Stimulated activated CD8-positive, alpha-beta memory T cell treated with anti-CD3 and anti-CD28 coated beads, Interleukin-15, amount 100 ng/mL, for 48 hours (primary cell): ENCODE measurements at regions not wholly inside any gene's neighbourhood (a gene's known extent, or its start where the extent isn't known, plus 50 kb on each side); places are given as distances from the start of the nearest gene placed in this dataset.

Source experiments
- DNase-seq, 2 donors: peaks; one replicate each; pipeline ENCODE4 v3.0.0-alpha.2; 2020; ENCODE audit warnings: low read depth in 2 of 2

DNA sequence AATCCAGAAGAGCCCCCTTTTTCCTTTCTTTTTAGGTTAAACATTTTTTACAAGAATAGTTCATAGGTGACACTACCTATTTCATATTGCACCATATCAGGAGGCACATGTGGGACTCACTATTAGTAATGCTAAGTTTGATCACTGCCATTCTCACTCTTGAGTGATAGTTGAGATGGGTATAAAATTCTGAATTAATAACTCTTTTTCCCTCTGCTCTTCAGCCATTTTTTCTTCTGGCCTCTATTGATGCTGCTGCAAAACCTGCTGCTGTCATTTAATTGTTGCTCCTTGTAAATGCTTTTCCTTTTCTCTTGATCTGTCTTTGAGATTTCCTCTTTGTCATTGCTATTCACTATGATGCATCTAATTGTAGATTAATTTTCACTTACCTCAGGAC, 482.0 kb downstream of the MID1IP1 start:
- DNase-seq, result no peak

DNA sequence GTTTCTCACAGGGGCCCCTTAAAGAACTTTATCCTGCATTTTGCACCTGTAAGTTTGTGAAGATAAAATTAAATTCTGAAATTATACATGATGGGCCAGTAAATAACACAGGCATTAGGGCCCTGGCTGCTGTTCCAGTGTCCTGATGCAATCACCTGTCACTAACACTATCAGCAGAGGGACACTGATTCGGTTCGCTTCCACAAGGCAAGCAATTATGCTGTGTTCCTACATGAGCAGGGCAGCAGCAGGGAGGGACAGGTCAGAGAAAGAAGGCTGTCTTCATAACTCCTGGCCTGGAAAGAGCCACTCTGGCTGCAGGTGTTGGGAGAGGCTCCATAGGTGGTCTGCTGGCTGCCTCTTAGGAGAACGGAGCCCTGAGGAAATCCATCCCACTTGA, 487.3 kb downstream of the MID1IP1 start:
- DNase-seq, result no peak

DNA sequence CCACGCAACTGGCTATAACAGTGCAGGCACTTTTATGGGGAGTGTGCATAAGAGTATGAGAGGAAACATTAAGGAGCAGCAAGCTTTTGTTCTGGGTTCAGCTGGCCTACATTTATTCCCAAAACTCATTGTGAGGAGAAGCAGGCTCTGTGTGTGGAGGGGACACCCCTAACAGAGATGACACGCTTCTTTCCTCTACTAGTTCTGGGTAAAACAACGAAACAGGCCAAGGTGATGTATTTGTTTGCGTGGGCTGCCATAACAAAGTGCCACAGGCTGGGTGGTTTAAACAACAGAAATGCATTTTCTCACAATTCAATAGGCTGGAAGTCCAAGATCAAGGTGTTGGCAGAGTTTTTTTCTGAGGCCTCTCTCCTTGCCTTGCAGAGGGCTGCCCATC, 488.6 kb downstream of the MID1IP1 start:
- DNase-seq, result no peak

DNA sequence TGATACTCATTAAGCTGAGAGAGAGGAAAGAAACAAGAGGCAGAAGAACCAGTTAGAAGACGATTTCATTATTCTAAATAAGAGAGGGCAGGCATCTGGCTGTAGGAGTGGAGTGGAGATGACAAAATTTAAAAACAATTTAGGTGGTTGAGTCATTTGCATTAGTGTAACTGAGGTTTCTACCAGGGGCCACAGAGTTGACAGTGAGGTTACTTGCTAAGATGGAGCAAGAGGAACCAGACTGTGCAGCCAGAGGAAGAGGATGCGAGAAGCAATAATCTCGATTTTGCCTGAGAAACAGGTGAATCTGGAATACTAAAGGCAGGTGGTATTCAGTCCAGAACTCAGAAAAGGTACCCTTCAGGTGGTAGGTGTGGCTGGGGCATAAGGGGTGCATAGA, 491.9 kb downstream of the MID1IP1 start:
- no peak for DNase-seq

DNA sequence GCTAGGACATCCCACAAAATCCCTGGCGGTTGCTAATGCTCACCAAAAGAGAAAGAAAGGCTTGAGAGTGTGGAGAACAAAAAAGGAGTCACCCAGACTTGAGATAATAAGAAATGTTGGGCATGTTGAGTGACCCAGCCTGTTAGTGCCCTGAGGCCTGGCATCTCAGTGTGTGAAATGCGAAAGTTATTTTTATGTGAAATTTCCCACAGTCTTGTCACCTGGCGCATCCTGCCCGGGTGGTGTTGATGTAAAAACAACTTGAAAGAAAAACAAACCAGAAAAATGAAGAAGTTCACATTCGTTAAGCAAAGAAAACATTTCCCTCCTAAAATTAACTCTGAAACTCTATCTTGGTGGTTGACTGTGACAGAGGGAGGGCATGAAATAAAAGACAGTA, 495.2 kb downstream of the MID1IP1 start:
- DNase-seq, result no peak

DNA sequence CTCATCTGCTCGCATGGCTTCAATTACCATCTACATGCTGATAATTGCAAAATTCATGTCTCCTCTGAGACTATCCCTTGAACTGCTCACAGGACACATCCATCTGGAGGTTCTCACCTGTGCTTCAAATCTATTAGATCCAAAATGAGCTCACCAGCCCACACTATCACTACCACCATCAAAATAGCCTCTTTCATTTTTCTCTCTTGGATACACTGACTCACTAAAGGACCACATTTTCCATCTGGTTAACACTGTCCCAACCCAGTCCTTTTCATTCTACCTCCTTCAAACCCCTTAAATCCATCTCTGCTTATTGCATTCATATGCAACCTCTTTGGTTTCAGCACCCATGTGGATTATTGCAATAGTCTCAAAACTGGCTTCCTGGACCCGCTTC, 497.6 kb downstream of the MID1IP1 start:
- no peak for DNase-seq

DNA sequence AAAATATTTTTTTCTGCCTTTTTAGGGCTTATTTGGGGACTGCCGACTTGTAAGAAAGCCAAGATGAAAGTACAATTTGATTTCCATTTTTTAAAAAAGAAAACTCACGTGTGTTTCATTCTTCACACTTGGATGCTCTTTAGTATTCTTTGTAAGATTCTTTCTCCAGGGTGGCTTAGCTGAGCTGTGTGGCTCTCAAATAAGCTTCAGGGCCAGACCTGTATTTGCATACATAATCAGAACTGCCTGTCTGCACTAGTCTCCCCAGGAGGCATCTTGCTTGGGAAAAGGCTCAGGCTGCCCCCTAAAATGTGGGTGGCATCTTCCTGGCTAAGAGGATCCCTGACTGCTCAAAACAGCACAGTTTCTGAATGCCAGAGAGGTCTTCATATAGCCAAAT, 498.4 kb downstream of the MID1IP1 start:
- no peak for DNase-seq

DNA sequence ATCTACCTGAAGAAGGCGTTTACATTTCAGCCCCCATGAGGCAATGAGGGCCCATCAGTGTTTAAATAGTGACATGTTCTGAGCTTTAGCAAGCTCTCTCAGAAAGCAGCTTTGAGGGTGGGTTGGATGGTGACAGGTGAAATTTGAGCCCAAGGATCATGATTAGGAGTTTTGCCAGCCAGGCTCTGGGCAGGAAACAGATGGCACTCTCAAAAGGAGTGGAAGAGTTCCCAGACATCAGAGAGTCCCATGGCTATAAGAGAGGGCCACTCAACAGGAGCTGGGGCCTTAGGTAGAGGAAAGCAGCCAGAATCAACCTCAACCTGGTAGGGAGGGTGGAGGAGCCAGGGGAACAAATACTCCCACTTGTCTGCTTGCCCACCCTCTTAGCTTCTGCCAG, 499.8 kb downstream of the MID1IP1 start:
- DNase-seq, result no peak

DNA sequence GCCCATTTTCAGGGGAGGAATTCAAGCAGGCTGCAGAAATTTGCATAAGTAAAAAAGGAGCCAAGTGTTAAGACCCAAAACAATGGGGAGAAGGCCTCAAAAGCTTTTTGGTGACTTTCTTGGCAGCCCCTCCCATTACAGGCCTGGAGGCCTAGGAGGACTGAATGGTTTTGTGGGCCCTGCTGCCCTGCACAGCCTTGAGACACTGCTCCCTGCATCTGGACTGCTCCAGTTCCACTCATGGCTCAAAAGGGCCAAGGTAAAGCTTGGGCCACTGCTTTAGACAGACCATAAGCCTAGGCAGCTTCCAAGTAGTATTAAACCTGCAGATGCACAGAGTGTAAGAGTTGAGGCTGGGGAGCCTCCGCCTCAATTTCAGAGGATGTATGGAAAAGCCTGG, 501.6 kb downstream of the MID1IP1 start:
- no peak for DNase-seq

DNA sequence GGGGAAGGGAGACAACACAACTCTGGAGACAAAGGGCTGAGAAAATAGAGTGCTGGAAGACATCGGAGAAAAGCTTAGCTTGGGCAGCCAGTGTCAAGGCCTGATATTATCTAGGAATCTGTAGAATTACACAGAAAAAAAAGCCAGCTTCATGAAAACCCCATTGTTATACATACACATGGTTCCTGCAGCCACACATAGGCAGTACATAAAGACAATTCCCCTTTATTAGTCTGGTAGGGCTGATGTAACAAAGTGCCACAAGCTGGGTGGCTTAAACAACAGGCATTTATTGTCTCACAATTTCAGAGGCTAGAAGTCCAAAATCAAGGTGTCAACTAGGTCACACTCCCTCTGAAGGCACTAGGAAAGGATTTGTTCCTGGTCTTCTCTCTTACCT, 503.5 kb downstream of the MID1IP1 start:
- DNase-seq, result no peak

DNA sequence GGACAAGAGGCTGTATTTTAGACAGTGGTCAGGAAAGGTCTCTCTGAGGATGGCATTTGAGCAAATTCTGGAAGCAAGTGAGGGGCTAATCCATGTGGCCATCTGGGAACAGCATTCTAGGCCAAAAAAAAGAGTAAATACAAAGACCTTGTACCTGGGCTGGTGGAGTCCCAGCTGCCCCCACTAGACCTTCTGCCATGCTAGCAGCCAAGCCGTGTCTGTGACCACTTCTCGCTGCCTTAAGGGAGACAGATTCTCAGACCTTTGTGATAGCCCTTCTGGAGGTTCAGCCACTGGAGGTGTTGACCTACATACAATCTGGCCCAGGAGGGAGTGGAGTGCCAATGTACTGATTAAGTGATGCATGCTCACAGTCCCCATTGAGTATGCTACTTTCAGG, 506.2 kb downstream of the MID1IP1 start:
- DNase-seq, result no peak

DNA sequence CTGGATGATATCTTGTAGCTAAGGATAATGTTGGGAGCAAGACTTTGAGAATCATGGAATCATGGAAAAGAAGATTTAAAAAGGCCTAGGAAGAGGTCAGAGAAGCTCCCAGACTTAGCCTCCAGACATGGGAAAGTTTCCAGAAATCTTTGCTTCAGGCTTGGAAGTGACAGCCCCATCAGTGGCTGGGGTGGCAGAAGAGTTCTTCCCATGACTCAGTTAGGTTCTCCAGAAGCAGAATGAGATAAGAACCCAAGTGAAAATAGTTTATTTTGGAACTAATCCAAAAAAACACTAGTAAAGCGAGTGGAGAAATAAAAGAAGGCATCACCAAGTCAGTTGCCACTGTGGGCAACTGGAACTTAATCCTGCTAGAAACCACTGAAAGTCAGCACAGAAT, 506.9 kb downstream of the MID1IP1 start:
- no peak for DNase-seq

DNA sequence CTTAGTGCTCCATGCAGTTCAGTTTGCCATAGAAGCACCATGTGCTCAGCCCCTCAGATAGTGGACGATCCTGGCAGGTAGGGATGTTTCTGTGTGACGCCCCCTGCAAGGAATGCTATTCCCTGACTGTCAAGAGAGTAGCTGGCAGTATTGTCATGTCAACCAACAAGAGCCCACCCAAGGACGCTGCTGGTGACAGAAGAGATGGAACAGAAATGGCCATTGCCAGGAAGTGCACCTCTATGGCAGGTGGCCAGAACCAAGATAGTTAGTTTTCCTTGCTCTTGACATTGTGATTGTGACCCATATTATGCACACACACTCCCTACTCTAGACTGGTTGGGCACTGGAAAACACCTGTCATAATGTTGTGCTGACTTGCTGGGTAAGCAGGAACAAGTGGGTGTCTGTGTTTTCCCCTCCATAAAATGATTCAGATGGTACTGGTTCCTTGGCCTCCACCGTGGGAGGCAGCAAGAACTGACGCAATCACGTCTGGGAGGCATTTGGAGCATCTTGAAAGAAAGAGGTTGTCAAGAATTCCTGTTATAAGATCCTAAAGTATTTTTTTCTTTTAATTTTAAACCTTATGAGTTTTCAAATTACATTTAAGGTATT, 507.9 kb downstream of the MID1IP1 start:
- DNase-seq, result peak; percentile 25 to 38

DNA sequence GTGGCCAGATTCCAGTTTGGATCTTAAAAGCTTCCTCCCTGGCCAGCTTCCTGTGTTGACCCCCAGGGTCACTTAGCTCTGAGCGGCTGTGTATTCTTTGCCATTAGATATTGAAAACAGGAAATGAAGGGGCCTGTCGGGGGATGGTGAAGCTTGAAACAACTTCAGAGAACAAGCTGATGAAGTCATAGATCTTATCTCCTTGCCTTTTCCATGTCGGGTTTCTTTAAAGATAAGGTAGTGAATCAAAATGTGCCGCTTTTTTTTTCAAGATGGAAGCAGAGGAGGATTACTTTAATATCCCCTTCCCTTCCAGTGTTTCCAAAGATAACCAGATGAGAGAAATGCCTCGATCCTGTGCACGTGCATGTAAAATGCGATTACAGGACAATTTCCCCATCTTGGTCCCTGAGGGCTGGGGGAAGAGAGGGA, 508.5 kb downstream of the MID1IP1 start:
- peak in 1 of 2 donors; percentile 20 for DNase-seq

DNA sequence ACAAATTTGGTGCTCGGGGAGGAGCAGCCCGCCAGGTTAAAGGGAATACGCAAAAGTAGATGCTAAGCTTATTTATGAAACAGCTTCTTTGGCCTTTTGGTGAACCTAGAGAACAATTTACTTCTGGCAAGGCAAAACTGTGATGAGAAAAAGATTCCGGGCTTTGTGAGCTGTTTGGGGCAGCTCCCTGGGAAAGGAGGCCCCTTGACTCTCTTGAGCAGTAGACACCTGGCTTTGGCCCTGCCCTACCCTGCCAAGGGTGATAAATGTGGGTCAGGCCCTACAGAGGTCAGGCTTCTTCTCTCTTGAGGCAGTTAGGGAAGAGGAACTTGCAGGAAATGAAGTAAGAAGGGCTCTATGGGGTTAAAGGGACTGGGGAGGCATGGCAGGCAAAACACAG, 509.6 kb downstream of the MID1IP1 start:
- no peak for DNase-seq

DNA sequence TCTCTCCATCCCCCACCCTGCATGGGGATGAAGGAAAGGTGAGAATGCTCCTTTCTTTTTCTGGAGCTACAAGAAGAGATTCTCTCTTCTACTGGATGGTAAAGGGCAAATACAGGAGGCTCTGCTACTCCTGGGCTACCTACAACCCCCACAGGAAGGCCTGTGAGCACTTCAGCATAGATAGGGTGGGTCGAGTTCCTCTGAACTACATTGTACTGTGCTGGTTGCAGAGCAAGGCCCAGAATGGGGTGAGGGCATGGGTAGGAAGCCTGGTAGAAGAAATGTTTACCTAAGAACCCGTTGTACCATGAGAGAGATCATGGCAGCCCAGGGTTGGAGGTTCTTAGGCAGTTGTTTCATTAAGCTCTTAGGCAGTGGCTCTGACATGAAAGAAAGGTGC, 510.4 kb downstream of the MID1IP1 start:
- no peak for DNase-seq

DNA sequence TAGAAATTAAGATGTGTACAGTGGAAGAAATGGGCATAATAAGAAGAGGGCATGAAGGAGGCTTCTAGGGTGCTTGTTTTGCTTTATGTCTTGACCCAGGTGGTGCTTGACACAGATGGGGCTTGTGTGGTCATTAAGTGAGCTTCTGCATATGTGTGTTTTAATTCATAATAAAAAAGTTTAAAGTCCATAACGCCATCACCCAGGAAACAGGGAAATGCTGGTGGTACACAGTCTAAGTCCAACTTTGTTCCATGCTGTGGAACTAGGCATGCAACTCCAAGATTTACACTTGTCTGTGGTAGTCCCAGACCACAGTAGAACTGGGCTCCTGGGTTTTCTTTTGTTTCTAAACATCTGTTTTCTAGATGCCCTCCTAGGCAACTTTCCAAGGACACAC, 511.9 kb downstream of the MID1IP1 start:
- no peak for DNase-seq

DNA sequence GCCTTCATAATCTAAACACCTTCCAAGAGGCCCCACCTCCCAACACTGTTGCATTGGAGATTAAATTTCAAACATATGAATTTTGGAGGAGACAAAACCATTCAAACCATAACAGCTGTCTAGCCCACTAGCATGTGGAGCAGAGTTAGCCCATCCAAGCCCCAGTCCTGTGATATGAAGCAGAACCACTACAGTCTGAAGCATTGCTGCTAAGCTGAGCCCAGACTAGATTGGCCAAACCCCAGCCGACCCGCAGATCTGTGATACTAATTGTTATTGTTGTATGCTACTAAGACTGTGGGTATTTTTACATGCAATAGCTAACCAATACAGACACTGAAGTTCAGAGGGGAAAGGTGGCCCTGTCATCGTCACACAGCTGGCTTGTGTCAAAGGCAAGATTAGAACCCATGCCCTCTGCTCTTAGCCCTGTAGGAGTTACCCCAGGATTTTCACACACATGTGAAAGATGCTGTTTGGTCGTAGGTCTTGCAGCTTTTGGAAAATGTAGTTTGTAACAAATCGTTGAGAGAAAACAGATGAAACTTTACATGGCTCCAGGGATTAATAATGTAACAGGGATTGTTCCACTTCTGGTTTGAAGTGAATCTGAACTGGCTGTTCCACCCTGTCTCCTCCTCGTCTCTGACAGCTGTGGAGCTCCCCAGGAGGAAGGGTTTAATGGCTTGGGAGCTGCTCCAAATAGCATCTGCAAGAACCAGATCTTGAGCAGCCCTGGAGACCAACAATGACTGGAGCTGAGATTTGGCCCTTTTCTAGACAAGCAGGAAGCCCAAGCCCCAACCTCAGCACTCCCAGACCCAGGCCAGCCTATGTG, 517.5 kb downstream of the MID1IP1 start:
- no peak for DNase-seq

DNA sequence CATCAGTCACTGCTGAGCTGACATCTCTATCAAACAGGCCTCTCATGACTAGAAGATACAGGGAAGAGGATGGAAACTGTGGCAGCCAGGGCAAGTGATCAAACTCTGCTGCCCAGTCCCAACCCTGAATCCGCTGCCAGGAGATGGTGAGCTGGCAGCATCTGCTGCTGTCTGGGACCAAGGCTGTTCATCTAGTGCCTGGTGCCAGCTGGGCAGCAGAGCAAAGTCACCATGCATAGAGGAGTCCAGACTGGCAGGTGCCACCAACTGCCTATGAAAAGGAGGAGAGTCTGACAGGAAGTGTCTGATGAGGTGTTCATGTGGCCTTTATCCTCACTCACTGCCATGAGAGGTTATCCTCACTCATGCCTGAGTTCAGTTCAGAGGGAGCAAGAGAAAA, 518.9 kb downstream of the MID1IP1 start:
- no peak for DNase-seq

DNA sequence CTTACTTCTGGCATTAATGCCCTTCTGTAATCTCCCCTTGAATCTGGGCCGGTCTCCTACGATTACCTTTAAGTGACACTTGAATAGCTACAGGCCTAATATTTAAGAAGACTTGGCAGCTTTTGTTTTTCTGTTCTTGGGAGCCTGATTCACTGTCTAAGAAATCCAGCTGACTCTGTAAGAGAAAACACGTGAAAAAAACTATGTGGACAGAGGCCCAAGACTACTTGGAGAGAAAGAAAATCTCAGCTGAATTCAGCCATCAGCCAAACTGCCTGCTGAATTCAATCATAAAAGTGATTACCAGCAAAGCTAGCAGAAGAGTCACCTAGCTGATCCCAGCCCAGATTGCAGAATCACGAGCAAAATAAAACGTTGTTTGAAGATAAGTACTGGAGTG, 521.2 kb downstream of the MID1IP1 start:
- DNase-seq, result no peak

DNA sequence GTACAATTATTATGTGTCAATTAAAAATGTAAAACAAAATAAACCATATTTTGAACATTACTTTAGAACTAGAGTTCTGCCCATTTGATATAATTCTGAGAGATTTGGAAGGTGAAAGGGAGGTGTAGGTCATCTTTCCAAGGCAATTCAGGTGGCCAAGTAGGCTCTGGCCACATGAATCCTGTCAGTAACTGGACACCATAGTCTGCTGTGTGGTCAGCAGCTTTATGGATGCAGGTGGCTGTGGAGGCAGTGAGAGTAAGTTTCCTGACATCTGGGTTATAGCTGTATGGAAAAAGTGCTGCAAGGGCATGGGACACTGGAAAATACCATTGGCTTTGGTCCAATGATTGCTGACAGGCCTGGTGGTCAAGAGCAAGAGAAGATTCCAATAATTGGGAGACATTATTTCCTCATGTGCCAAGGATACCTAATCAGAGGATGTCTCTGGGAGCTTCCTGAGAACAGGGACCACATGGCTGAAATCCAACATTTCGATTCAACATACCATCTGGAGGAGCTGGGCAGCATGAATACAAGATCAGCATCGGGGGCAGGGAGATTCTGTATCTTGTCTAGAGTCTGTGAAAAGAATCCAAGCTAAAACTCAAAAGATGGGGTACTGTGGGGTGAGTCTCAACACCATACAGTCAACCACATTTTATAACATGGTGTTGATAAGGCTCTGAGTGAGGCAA, 523.1 kb downstream of the MID1IP1 start:
- DNase-seq, result no peak

DNA sequence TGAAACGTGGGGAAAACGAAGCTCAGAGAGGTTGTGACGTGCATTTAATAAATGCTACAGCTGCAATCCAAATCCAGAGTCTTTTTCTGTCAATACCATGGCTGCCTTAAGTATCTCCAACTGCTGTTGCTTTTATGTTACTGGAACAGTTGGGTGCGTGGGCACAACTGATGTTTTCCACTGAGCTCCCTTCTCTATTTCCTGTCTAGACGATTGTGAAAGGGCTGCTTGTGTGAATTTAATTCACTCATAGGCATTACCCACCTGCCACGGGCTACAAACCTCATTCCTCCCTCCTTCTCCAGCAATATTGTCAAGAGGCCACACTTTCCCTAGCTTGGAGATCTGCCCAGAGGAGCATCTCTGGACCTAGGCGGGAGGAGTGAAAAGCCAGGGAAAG, 526.0 kb downstream of the MID1IP1 start:
- no peak for DNase-seq

DNA sequence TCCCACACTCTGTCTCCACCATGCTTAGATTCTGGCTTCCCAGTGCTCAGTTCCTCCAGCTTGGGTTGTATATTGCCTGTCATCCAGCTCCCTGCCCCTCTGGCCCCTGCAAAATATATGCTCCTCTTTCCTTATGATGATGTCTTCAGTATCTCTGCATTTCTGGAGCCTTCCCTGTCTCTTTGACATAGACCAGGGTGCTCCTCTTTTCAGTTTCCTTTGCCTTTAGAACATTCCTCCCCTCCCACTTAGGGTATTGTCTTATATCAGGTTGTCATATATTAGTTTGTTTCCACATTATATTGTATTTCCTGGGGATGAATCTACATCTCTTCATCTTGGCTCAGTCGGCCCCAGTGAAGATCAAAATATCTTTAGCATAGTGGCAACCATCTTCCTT, 526.4 kb downstream of the MID1IP1 start:
- no peak for DNase-seq
